ENCODE measurements at regions not wholly inside any gene's neighbourhood (a gene's known extent, or its start where the extent isn't known, plus 50 kb on each side); places are given as distances from the start of the nearest gene placed in this dataset.

DNA sequence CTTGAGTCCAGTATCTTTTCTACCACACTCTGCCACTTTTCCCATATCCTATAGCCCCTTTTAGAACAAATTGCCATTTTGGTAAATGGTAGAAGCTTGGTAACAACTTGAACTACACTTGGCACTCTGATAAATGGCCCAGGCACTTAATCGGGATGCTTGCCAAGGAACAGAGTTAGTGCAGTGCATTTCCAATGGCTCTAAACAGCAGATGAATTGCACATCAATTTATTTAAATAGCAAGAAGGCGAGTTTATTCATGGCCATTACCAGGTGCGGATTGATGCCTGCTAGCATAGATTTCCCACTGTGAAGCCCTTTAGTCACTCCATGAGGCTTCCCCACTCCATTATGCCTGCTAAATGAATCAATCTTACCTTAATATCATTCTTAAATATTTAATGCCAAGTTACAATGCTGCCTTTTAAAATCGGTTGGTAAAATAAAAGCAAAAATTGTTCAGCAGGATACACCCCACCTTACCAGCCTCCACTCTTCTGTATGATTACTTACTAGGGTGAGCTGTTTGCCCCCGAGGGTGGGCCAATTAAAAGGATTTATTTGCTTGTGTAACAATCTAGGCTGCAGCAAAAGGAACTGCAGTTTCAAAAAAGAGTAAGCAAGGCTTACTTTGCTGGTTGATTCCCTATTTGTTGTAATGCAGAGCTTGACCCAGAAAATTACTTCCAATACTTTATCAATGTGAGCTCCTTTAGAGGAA lies 136.0 kb upstream of the ARHGAP42 start:
- Histone ChIP-seq H3K4me3 (no peak overlapping the region), H3K4me1 (no peaks in the 10 kb centered on the region), H3K36me3 (no peaks in the 10 kb centered on the region), H3K27me3 (no peaks in the 10 kb centered on the region), H3K27ac (no peak overlapping the region), H3K9me3 (no peaks in the 10 kb centered on the region)
- no peak for ATAC-seq
- 49 to 57% (median 51%) methylated on average over 5 of the region's 5 CpGs for WGBS, 4 donors
- no peak for DNase-seq
- intact Hi-C loops (cut with DNase I), result no loop called here
- TF ChIP-seq POLR2A (IDR thresholded peaks at IDR 0.05) (no peak), CTCF (IDR thresholded peaks at IDR 0.05) (no peak)

DNA sequence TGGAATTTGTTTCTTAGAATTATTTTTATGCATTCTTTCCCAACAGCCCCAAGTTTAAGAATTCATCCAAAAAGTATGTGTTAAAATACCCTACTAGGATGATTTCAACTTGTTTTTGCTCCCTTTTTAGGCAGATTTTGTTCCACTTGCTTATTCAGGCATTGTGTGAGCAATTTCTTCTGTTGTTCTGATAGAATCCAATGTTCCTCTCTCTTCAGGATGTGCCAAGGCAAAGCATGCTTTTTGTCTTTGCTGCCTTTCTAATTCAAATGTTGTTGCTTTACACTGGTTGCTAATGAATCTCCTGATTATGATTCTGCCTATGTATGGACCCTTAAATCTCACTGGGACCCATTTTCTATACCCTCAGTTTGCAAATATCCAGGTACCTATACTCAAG lies 131.2 kb upstream of the ARHGAP42 start:
- TF ChIP-seq POLR2A (IDR thresholded peaks at IDR 0.05) (no peak), CTCF (IDR thresholded peaks at IDR 0.05) (no peak)
- DNase-seq (no peak), ATAC-seq (no peak)
- peaks cover 0 to 17% (median 3%) of the 10 kb centered on the region in 12 donors for H3K4me1 ChIP-seq
- H3K36me3 ChIP-seq, result no peaks in the 10 kb centered on the region
- no peak overlapping the region for H3K4me3 ChIP-seq
- H3K27me3 ChIP-seq, result no peaks in the 10 kb centered on the region
- intact Hi-C loops (cut with DNase I), result no loop called here
- no peak overlapping the region for H3K27ac ChIP-seq
- no peaks in the 10 kb centered on the region for H3K9me3 ChIP-seq

DNA sequence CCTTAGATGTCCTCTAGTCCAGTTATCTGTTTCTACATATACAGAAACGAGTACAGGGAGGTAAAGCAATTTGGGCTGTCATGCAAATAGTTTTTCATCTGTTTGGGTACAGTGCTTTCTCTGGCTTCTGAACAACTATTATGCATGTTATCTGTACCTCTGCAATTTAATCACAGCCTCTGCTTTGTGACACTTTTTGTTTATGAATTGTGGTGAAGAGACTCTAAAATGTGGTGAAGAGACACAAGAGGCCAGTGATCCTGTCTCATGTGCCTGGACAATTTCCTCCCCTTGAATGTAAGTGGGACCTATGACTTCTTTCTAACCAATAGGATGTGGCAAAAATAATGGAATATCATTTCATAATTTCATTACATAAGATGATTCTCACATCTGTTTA lies 130.3 kb upstream of the ARHGAP42 start:
- Histone ChIP-seq H3K4me1 (peaks cover 0 to 26% (median 11%) of the 10 kb centered on the region in 12 donors), H3K9me3 (no peaks in the 10 kb centered on the region), H3K4me3 (no peak overlapping the region), H3K27me3 (no peaks in the 10 kb centered on the region), H3K27ac (no peak overlapping the region), H3K36me3 (no peaks in the 10 kb centered on the region)
- 40 to 53% (median 43%) methylated on average over 1 of the region's 1 CpG for WGBS, 4 donors
- intact Hi-C loops (cut with DNase I), result no loop called here
- no peak for DNase-seq
- TF ChIP-seq CTCF (IDR thresholded peaks at IDR 0.05) (no peak), POLR2A (IDR thresholded peaks at IDR 0.05) (no peak)
- ATAC-seq, result no peak

GRCh38 chr11:100557830-100558611 lies 129.1 kb upstream of the ARHGAP42 start:
- intact Hi-C loops (cut with DNase I), result no loop called here
- Histone ChIP-seq H3K36me3 (no peaks in the 10 kb centered on the region), H3K4me1 (peaks cover 0 to 38% (median 18%) of the 10 kb centered on the region in 12 donors), H3K27ac (no peak overlapping the region), H3K27me3 (no peaks in the 10 kb centered on the region), H3K4me3 (no peak overlapping the region), H3K9me3 (no peaks in the 10 kb centered on the region)
- ATAC-seq, result no peak
- DNase-seq, result no peak
- TF ChIP-seq POLR2A (IDR thresholded peaks at IDR 0.05), result no peak
- TF ChIP-seq CTCF (IDR thresholded peaks at IDR 0.05), result no peak
- 62 to 78% (median 65%) methylated on average over 8 of the region's 8 CpGs for WGBS, 4 donors

All from heart left ventricle (tissue), 16 donors.